WTC11 (cell line): ENCODE measurements at regions not wholly inside any gene's neighbourhood (a gene's known extent, or its start where the extent isn't known, plus 50 kb on each side); places are given as distances from the start of the nearest gene placed in this dataset.

Source experiments
- ATAC-seq: fragments of 200-7000 bp; cut with Tn5 transposase; 2 replicates; pipeline ENCODE4 v1.10.0; 2021; ENCODE audit warnings: mild to moderate bottlenecking, moderate library complexity
- CTCF ChIA-PET: fragments of 300-600 bp; sonication (Branson Sonifier 250); formaldehyde crosslinking; loops from one replicate; lab custom pipeline; 2021; ENCODE audit warnings: antibody characterized with exemption; lab: Charles Lee
- POLR2A ChIA-PET: fragments of 350-600 bp; sonication (Branson Sonifier 250); formaldehyde crosslinking; loops from one replicate; lab custom pipeline; 2021; ENCODE audit warnings: antibody characterized with exemption; lab: Charles Lee
- DNase-seq: peaks from one replicate; pipeline ENCODE4 v3.0.0; 2021; ENCODE audit warnings: low spot score
- H3K27ac Mint-ChIP-seq: 2 replicates; pipeline ENCODE4 v1.8.0; 2021; ENCODE audit warnings: mixed read lengths
- H3K27me3 Mint-ChIP-seq: 2 replicates; pipeline ENCODE4 v1.8.0; 2021; ENCODE audit warnings: low read depth, mild to moderate bottlenecking, moderate library complexity, mixed read lengths
- H3K36me3 Mint-ChIP-seq: 2 replicates; pipeline ENCODE4 v1.8.0; 2021; ENCODE audit warnings: mixed read lengths
- H3K4me1 Mint-ChIP-seq: 2 replicates; pipeline ENCODE4 v1.8.0; 2022; ENCODE audit warnings: mixed read lengths
- H3K4me3 Mint-ChIP-seq: 2 replicates; pipeline ENCODE4 v1.8.0; 2021; ENCODE audit warnings: mild to moderate bottlenecking, moderate library complexity, mixed read lengths
- H3K9me3 Mint-ChIP-seq: 2 replicates; pipeline ENCODE4 v1.8.0; 2021; ENCODE audit warnings: mixed read lengths
- ATF1 ChIP-seq: sonication (generic); formaldehyde crosslinking; IDR thresholded peaks from 2 replicates; pipeline ENCODE4 v1.8.1; 2023; ENCODE audit warnings: mild to moderate bottlenecking, moderate library complexity, missing genetic modification reagents
- ATF6 ChIP-seq: sonication (generic); formaldehyde crosslinking; IDR thresholded peaks from 2 replicates; pipeline ENCODE4 v1.8.1; 2023; ENCODE audit warnings: mild to moderate bottlenecking, missing genetic modification reagents
- CBFB ChIP-seq: sonication (generic); formaldehyde crosslinking; IDR thresholded peaks from 2 replicates; pipeline ENCODE4 v1.8.1; 2022; ENCODE audit warnings: mild to moderate bottlenecking, low read depth, missing genetic modification reagents
- CREB1 ChIP-seq: sonication (generic); formaldehyde crosslinking; IDR thresholded peaks from 2 replicates; pipeline ENCODE4 v1.8.0; 2023; ENCODE audit warnings: mild to moderate bottlenecking, missing genetic modification reagents
- E2F1 ChIP-seq: sonication (generic); formaldehyde crosslinking; IDR thresholded peaks from 2 replicates; pipeline ENCODE4 v1.8.0; 2022; ENCODE audit warnings: mild to moderate bottlenecking, missing genetic modification reagents
- E2F4 ChIP-seq: sonication (generic); formaldehyde crosslinking; IDR thresholded peaks from 2 replicates; pipeline ENCODE4 v1.8.1; 2022; ENCODE audit warnings: low read depth, mild to moderate bottlenecking, moderate library complexity, missing genetic modification reagents, borderline replicate concordance
- E2F5 ChIP-seq: sonication (generic); formaldehyde crosslinking; IDR thresholded peaks from 2 replicates; pipeline ENCODE4 v1.8.1; 2022; ENCODE audit warnings: mild to moderate bottlenecking, moderate library complexity, missing genetic modification reagents
- ELF4 ChIP-seq: sonication (generic); formaldehyde crosslinking; IDR thresholded peaks from 2 replicates; pipeline ENCODE4 v1.8.1; 2022; ENCODE audit warnings: low read depth, mild to moderate bottlenecking, moderate library complexity, missing genetic modification reagents
- ERG ChIP-seq: fragments of 250-450 bp; sonication (Bioruptor Pico); IDR thresholded peaks from 2 replicates; pipeline ENCODE4 v1.8.0; 2021; ENCODE audit warnings: mild to moderate bottlenecking
- ESRRA ChIP-seq: sonication (generic); formaldehyde crosslinking; IDR thresholded peaks from 2 replicates; pipeline ENCODE4 v1.8.1; 2022; ENCODE audit warnings: mild to moderate bottlenecking, missing genetic modification reagents, borderline replicate concordance
- ETV6 ChIP-seq: sonication (generic); formaldehyde crosslinking; IDR thresholded peaks from 2 replicates; pipeline ENCODE4 v1.8.1; 2022; ENCODE audit warnings: mild to moderate bottlenecking, missing genetic modification reagents
- HMGXB4 ChIP-seq: sonication (generic); formaldehyde crosslinking; IDR thresholded peaks from 2 replicates; pipeline ENCODE4 v1.8.1; 2023; ENCODE audit warnings: mild to moderate bottlenecking, moderate library complexity, missing genetic modification reagents
- KAT7 ChIP-seq: sonication (generic); formaldehyde crosslinking; IDR thresholded peaks from 2 replicates; pipeline ENCODE4 v1.8.1; 2023; ENCODE audit warnings: missing genetic modification reagents, mild to moderate bottlenecking, borderline replicate concordance
- NFYB ChIP-seq: sonication (generic); formaldehyde crosslinking; conservative IDR thresholded peaks from 2 replicates; pipeline ENCODE4 v1.8.0; 2022; ENCODE audit warnings: low read depth, missing genetic modification reagents
- NR1H2 ChIP-seq: sonication (generic); formaldehyde crosslinking; IDR thresholded peaks from 2 replicates; pipeline ENCODE4 v1.9.0; 2021; ENCODE audit warnings: mild to moderate bottlenecking, moderate library complexity, missing genetic modification reagents
- NR2C2 ChIP-seq: sonication (generic); formaldehyde crosslinking; IDR thresholded peaks from 2 replicates; pipeline ENCODE4 v1.8.0; 2022; ENCODE audit warnings: mild to moderate bottlenecking, missing genetic modification reagents
- OVOL2 ChIP-seq: fragments of 250-450 bp; sonication (Bioruptor Pico); IDR thresholded peaks from 2 replicates; pipeline ENCODE4 v1.9.0; 2021; ENCODE audit warnings: mild to moderate bottlenecking, borderline replicate concordance
- RELA ChIP-seq: sonication (generic); formaldehyde crosslinking; IDR thresholded peaks from 2 replicates; pipeline ENCODE4 v1.8.1; 2022; ENCODE audit warnings: missing genetic modification reagents, mild to moderate bottlenecking, borderline replicate concordance
- RORB ChIP-seq: fragments of 250-450 bp; sonication (Bioruptor Pico); IDR thresholded peaks from 2 replicates; pipeline ENCODE4 v1.9.0; 2021; ENCODE audit warnings: mild to moderate bottlenecking
- TEAD1 ChIP-seq: sonication (generic); formaldehyde crosslinking; IDR thresholded peaks from 2 replicates; pipeline ENCODE4 v1.8.0; 2022; ENCODE audit warnings: mild to moderate bottlenecking, missing genetic modification reagents
- ZNF281 ChIP-seq: sonication (generic); formaldehyde crosslinking; IDR thresholded peaks from 2 replicates; pipeline ENCODE4 v1.8.0; 2023; ENCODE audit warnings: mild to moderate bottlenecking, missing genetic modification reagents
- ZNF396 ChIP-seq: fragments of 250-450 bp; sonication (Bioruptor Pico); IDR thresholded peaks from 2 replicates; pipeline ENCODE4 v1.8.0; 2021; ENCODE audit warnings: mild to moderate bottlenecking, moderate library complexity, borderline replicate concordance
- ZNF416 ChIP-seq: fragments of 250-450 bp; sonication (Bioruptor Pico); IDR thresholded peaks from 2 replicates; pipeline ENCODE4 v1.9.0; 2021; ENCODE audit warnings: mild to moderate bottlenecking, inconsistent platforms

- CTCF ChIA-PET = no interaction called here
- POLR2A ChIA-PET = no interaction called here
- Mint-ChIP-seq H3K4me3 (no peak overlapping the region), H3K9me3 (peaks cover 44% of the 10 kb centered on the region), H3K27ac (no peak overlapping the region), H3K36me3 (peaks cover 12% of the 10 kb centered on the region; the same call in 1 of the 2 replicates), H3K27me3 (peaks cover 94% of the 10 kb centered on the region), H3K4me1 (peaks cover 18% of the 10 kb centered on the region)
- DNase-seq (no peak), ATAC-seq (no peak)
- TF ChIP-seq E2F1 = no peak
- no peak for TF ChIP-seq ATF1
- no peak for TF ChIP-seq NR2C2 (CRISPR knock-in tag)
- TF ChIP-seq KAT7 (CRISPR knock-in tag) = no peak
- TF ChIP-seq RORB = no peak
- TF ChIP-seq ZNF396 (CRISPR knock-in tag) = no peak
- TF ChIP-seq ERG = no peak
- no peak for TF ChIP-seq ESRRA (CRISPR knock-in tag)
- no peak for TF ChIP-seq NR1H2
- TF ChIP-seq NFYB = no peak
- TF ChIP-seq TEAD1 (CRISPR knock-in tag) = no peak
- no peak for TF ChIP-seq E2F5 (CRISPR knock-in tag)
These were observed 196.0 kb upstream of the CPHXL start for GRCh38 chr16:75922250-75922649.

GRCh38 chr16:75924397-75924796 lies 198.1 kb upstream of the CPHXL start:
- ChIA-PET CTCF (no interaction called here), POLR2A (no interaction called here)
- H3K36me3 Mint-ChIP-seq = peaks cover 19% of the 10 kb centered on the region
- peaks cover 53% of the 10 kb centered on the region for H3K9me3 Mint-ChIP-seq
- DNase-seq (no peak), ATAC-seq (no peak)
- H3K27ac Mint-ChIP-seq = no peak overlapping the region
- H3K4me3 Mint-ChIP-seq = no peak overlapping the region
- H3K27me3 Mint-ChIP-seq = peaks cover 98% of the 10 kb centered on the region
- H3K4me1 Mint-ChIP-seq = peaks cover 18% of the 10 kb centered on the region
- TF ChIP-seq ESRRA (CRISPR knock-in tag) (no peak), ATF6 (CRISPR knock-in tag) (no peak), TEAD1 (CRISPR knock-in tag) (no peak), ZNF416 (CRISPR knock-in tag) (no peak), ETV6 (CRISPR knock-in tag) (no peak), CREB1 (CRISPR knock-in tag) (no peak), HMGXB4 (CRISPR knock-in tag) (no peak), ELF4 (no peak), RELA (CRISPR knock-in tag) (no peak), E2F4 (CRISPR knock-in tag) (no peak), OVOL2 (CRISPR knock-in tag) (no peak), NR2C2 (CRISPR knock-in tag) (no peak), ZNF281 (CRISPR knock-in tag) (no peak), CBFB (CRISPR knock-in tag) (no peak)
